NCI-H524 treated with DMSO at 0.1 percent for 48 hours (cell line): ENCODE measurements at regions not wholly inside any gene's neighbourhood (a gene's known extent, or its start where the extent isn't known, plus 50 kb on each side); places are given as distances from the start of the nearest gene placed in this dataset.
"Not testable (repeated sequence)": the region's sequence is repeated elsewhere in the genome, so short reads cannot be mapped to it uniquely, and the experiment has no call there.

ENCODE experiments used
- DNase-seq: peaks from one replicate; lab custom pipeline; 2025; lab: John Stamatoyannopoulos, UW

GRCh38 chr15:29505535-29505934 lies 235.9 kb upstream of the NSMCE3 start:
- not testable (repeated sequence) for DNase-seq

GRCh38 chr15:29490747-29491471 lies 221.3 kb upstream of the NSMCE3 start:
- no peak for DNase-seq

- DNase-seq = no peak
Observed at GRCh38 chr15:29480949-29481348, 211.3 kb upstream of the NSMCE3 start.

- no peak for DNase-seq
Observed at GRCh38 chr15:29480278-29480677, 210.7 kb upstream of the NSMCE3 start.

- DNase-seq = no peak
Observed at GRCh38 chr15:29477256-29477655, 207.6 kb upstream of the NSMCE3 start.

- no peak for DNase-seq
Observed at GRCh38 chr15:29476503-29477080, 207.0 kb upstream of the NSMCE3 start.

- DNase-seq = no peak
Observed at GRCh38 chr15:29475096-29475495, 205.5 kb upstream of the NSMCE3 start.

- no peak for DNase-seq
Observed at GRCh38 chr15:29473621-29474105, 204.0 kb upstream of the NSMCE3 start.

- no peak for DNase-seq
Observed at GRCh38 chr15:29472901-29473445, 203.4 kb upstream of the NSMCE3 start.

GRCh38 chr15:29471757-29472156 lies 202.1 kb upstream of the NSMCE3 start:
- DNase-seq = no peak

- no peak for DNase-seq
Observed at GRCh38 chr15:29471306-29471705, 201.7 kb upstream of the NSMCE3 start.

GRCh38 chr15:29470794-29471193 lies 201.2 kb upstream of the NSMCE3 start:
- DNase-seq = no peak

- DNase-seq = no peak
Observed at GRCh38 chr15:29470311-29470710, 200.7 kb upstream of the NSMCE3 start.

- no peak for DNase-seq
Observed at GRCh38 chr15:29468899-29469298, 199.3 kb upstream of the NSMCE3 start.

- DNase-seq = no peak
Observed at GRCh38 chr15:29467091-29467490, 197.5 kb upstream of the NSMCE3 start.

- no peak for DNase-seq
Observed at GRCh38 chr15:29466292-29466691, 196.7 kb upstream of the NSMCE3 start.

GRCh38 chr15:29465816-29466215 lies 196.2 kb upstream of the NSMCE3 start:
- no peak for DNase-seq

- no peak for DNase-seq
Observed at GRCh38 chr15:29465196-29465595, 195.6 kb upstream of the NSMCE3 start.

GRCh38 chr15:29461877-29462276 lies 192.3 kb upstream of the NSMCE3 start:
- DNase-seq = no peak

GRCh38 chr15:29458361-29458760 lies 188.7 kb upstream of the NSMCE3 start:
- DNase-seq = no peak

- DNase-seq = no peak
Observed at GRCh38 chr15:29457729-29458128, 188.1 kb upstream of the NSMCE3 start.

- DNase-seq = no peak
Observed at GRCh38 chr15:29456964-29457363, 187.3 kb upstream of the NSMCE3 start.

GRCh38 chr15:29456255-29456654 lies 186.6 kb upstream of the NSMCE3 start:
- DNase-seq = no peak
